Naive thymus-derived CD8-positive, alpha-beta T cell (primary cell): ENCODE measurements at regions not wholly inside any gene's neighbourhood (a gene's known extent, or its start where the extent isn't known, plus 50 kb on each side); places are given as distances from the start of the nearest gene placed in this dataset.

ENCODE experiments used
- ATAC-seq, 2 donors: fragments of 150-1000 bp; cut with Tn5 transposase in 1 of 2; sonication (Bioruptor Pico), chemical (Tn5 transposase) in 1 of 2; 1 replicate in 1 of 2; 2 replicates in 1 of 2; pipeline ENCODE4 v1.10.0; 2021; ENCODE audit warnings: mild to moderate bottlenecking in 2 of 2, moderate library complexity in 2 of 2
- POLR2A ChIA-PET: fragments of 350-600 bp; sonication (Branson Sonifier 250); formaldehyde crosslinking; loops from one replicate; lab custom pipeline; 2021; ENCODE audit warnings: antibody characterized with exemption; lab: Charles Lee
- DNase-seq, 10 donors: peaks; one replicate each; pipeline versions ENCODE4 v3.0.0 to v3.0.0-alpha.2; 2020 to 2022
- H3K27ac Mint-ChIP-seq, 10 donors: one replicate each; pipeline ENCODE4 v1.8.0; 2020 to 2022; ENCODE audit warnings: mild to moderate bottlenecking in 10 of 10, mixed read lengths in 10 of 10, moderate library complexity in 4 of 10, inconsistent platforms in 1 of 10
- H3K27me3 Mint-ChIP-seq, 5 donors: one replicate each; pipeline ENCODE4 v1.8.0; 2021 to 2022; ENCODE audit warnings: mixed read lengths in 5 of 5
- H3K36me3 Mint-ChIP-seq, 3 donors: one replicate each; pipeline ENCODE4 v1.8.0; 2020 to 2022; ENCODE audit warnings: mixed read lengths in 3 of 3, mild to moderate bottlenecking in 2 of 3, inconsistent platforms in 1 of 3
- H3K4me1 Mint-ChIP-seq, 4 donors: one replicate each; pipeline ENCODE4 v1.8.0; 2021 to 2022; ENCODE audit warnings: mixed read lengths in 4 of 4
- H3K4me3 Mint-ChIP-seq, 10 donors: one replicate each; pipeline ENCODE4 v1.8.0; 2020 to 2022; ENCODE audit warnings: mild to moderate bottlenecking in 10 of 10, mixed read lengths in 10 of 10, moderate library complexity in 6 of 10, inconsistent platforms in 1 of 10
- H3K9me3 Mint-ChIP-seq, 9 donors: one replicate each; pipeline ENCODE4 v1.8.0; 2020 to 2022; ENCODE audit warnings: mixed read lengths in 9 of 9, mild to moderate bottlenecking in 3 of 9, inconsistent platforms in 1 of 9, moderate library complexity in 1 of 9

DNA sequence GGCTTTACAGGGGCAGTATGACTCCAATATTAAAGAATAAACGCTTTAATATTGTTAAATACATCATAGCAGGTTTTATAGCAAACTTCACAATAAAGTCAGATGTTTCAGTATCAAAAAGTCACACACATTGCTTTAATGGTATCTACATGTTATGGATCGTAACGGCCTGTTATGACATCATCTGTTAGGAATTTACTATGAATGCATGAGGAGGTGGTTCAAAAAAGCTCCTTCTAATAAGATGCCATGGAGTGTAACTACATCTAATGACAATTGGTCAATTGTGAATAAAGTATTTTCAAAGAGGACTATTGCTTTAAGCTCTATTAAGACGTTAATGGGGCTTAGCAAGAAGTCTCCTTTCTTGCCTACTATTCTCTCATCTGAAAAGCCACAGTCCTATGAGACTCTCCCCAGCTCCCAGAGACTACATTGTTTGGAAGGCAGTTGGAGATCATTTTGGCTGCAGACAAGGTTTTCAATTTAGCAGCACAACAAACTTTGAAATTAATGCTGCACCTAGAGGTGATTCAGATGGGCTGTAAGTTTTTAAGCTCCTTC is 300.7 kb upstream of the MEIS1 start:
- no peak for DNase-seq
- peaks cover 0 to 29% (median 5%) of the 10 kb centered on the region in 9 donors for H3K9me3 Mint-ChIP-seq
- H3K27ac Mint-ChIP-seq: no peak overlapping the region
- H3K4me1 Mint-ChIP-seq: no peaks in the 10 kb centered on the region
- no peak overlapping the region for H3K4me3 Mint-ChIP-seq
- no peak for ATAC-seq
- peaks cover 0 to 5% (median 0%) of the 10 kb centered on the region in 3 donors for H3K36me3 Mint-ChIP-seq
- peaks cover 0 to 8% (median 0%) of the 10 kb centered on the region in 5 donors for H3K27me3 Mint-ChIP-seq
- POLR2A ChIA-PET: no interaction called here

GRCh38 chr2:66127656-66128055 is 307.3 kb upstream of the MEIS1 start:
- Mint-ChIP-seq H3K36me3 (no peaks in the 10 kb centered on the region), H3K4me1 (no peaks in the 10 kb centered on the region), H3K27me3 (peaks cover 0 to 6% (median 0%) of the 10 kb centered on the region in 5 donors), H3K4me3 (no peak overlapping the region), H3K27ac (no peak overlapping the region), H3K9me3 (peaks cover 0 to 10% (median 0%) of the 10 kb centered on the region in 9 donors)
- DNase-seq: no peak
- ATAC-seq: no peak
- POLR2A ChIA-PET: no interaction called here

- POLR2A ChIA-PET: no interaction called here
- Mint-ChIP-seq H3K4me3 (no peak overlapping the region), H3K27me3 (peaks cover 0 to 3% (median 0%) of the 10 kb centered on the region in 5 donors), H3K36me3 (no peaks in the 10 kb centered on the region), H3K9me3 (peaks cover 0 to 7% (median 0%) of the 10 kb centered on the region in 9 donors), H3K4me1 (no peaks in the 10 kb centered on the region), H3K27ac (no peak overlapping the region)
- no peak for DNase-seq
- ATAC-seq: no peak
Measured at GRCh38 chr2:66127061-66127460, 307.9 kb upstream of the MEIS1 start.

- H3K4me1 Mint-ChIP-seq: no peaks in the 10 kb centered on the region
- no peak for DNase-seq
- no peaks in the 10 kb centered on the region for H3K36me3 Mint-ChIP-seq
- POLR2A ChIA-PET: no interaction called here
- ATAC-seq: no peak
- H3K9me3 Mint-ChIP-seq: peaks cover 0 to 3% (median 0%) of the 10 kb centered on the region in 9 donors
- H3K27me3 Mint-ChIP-seq: peaks cover 0 to 3% (median 0%) of the 10 kb centered on the region in 5 donors
- no peak overlapping the region for H3K4me3 Mint-ChIP-seq
- H3K27ac Mint-ChIP-seq: no peak overlapping the region
Measured at GRCh38 chr2:66125951-66126350, 309.0 kb upstream of the MEIS1 start.

DNA sequence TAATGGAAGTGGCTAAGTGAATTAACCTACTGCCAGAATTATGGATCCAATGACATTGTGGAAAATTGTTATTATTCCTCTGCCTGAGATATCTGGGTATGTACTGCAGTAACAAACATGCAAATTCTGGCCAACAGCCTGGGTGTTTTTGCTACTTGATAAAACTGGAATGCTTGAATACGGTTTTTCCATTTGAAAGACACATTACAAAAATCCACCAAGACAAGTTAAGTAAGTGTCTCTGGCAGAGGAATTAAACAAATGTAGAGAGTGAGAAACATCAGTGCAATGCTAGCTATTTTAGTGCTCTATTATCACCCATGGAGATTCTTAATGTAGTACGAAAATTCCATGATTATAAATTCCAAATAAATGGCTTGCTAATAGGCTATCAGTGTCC is 312.4 kb upstream of the MEIS1 start:
- POLR2A ChIA-PET: no interaction called here
- Mint-ChIP-seq H3K9me3 (peaks cover 0 to 15% (median 3%) of the 10 kb centered on the region in 9 donors), H3K27me3 (no peaks in the 10 kb centered on the region), H3K27ac (no peak overlapping the region), H3K36me3 (peaks cover 0 to 12% (median 0%) of the 10 kb centered on the region in 3 donors), H3K4me1 (no peaks in the 10 kb centered on the region), H3K4me3 (no peak overlapping the region)
- DNase-seq (no peak), ATAC-seq (no peak)

DNA sequence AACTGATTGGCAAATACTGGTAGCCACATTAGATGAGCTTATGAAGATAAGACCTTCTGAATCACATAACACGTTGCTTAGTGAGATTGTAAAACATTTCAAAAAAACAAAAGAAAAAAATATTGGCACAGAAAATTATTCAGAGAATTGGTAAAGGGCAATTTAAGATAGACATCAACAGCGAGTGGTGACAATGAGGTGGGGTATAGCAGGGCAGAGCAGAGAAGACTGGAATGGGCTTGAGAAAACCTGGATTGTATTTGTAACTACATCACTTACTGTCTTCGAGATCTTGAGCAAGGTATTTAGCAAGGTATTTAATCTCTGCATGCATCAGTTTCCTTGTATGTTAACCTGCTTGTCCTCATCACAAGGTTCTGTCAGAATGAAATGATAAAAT is 313.0 kb upstream of the MEIS1 start:
- POLR2A ChIA-PET: no interaction called here
- ATAC-seq: no peak
- Mint-ChIP-seq H3K4me1 (no peaks in the 10 kb centered on the region), H3K27ac (no peak overlapping the region), H3K27me3 (no peaks in the 10 kb centered on the region), H3K9me3 (peaks cover 0 to 15% (median 3%) of the 10 kb centered on the region in 9 donors), H3K4me3 (no peak overlapping the region), H3K36me3 (peaks cover 0 to 12% (median 0%) of the 10 kb centered on the region in 3 donors)
- DNase-seq: no peak

- Mint-ChIP-seq H3K9me3 (peaks cover 0 to 17% (median 5%) of the 10 kb centered on the region in 9 donors), H3K4me3 (no peak overlapping the region), H3K4me1 (no peaks in the 10 kb centered on the region), H3K27me3 (no peaks in the 10 kb centered on the region), H3K27ac (no peak overlapping the region), H3K36me3 (peaks cover 0 to 11% (median 0%) of the 10 kb centered on the region in 3 donors)
- DNase-seq (no peak), ATAC-seq (no peak)
- POLR2A ChIA-PET: no interaction called here
Measured at GRCh38 chr2:66113988-66114625, 320.8 kb upstream of the MEIS1 start.

DNA sequence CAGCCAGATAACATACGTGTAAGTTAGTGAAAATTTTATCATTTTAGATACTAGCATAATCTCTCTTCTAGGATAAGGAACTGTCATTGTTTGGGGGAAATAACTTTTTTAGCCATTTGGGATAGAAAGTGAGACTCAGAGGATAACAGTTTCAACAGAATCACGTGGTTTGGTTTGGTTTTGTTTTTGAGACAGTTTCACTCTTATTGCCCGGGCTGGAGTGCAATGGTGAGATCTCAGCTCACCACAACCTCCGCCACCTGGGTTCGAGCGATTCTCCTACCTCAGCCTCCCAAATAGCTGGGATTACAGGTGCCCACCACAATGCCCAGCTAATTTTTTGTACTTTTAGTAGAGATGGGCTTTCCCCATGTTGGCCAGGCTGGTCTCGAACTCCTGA is 323.2 kb upstream of the MEIS1 start:
- Mint-ChIP-seq H3K27me3 (no peaks in the 10 kb centered on the region), H3K9me3 (peaks cover 0 to 17% (median 2%) of the 10 kb centered on the region in 9 donors), H3K27ac (no peak overlapping the region), H3K4me1 (no peaks in the 10 kb centered on the region), H3K36me3 (no peaks in the 10 kb centered on the region), H3K4me3 (no peak overlapping the region)
- no peak for DNase-seq
- ATAC-seq: no peak
- POLR2A ChIA-PET: no interaction called here

DNA sequence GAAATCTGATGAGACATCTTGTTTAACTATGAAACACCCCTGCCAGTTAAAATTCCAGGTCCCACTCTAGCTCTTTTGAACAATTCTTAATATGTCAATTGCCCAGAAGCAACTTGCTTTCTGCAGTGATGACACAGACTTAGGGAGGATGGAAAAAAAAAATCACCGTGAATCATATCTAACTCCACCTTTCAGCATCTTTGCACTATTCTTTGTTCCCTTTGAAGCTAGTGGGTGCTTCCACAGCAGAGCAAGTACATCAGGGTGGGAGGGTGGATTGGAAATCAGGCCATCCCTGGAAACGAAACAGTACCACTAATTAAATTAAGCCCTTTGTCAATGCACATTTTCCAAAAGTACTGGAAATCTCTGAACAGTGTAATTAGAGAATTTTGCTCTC is 324.3 kb upstream of the MEIS1 start:
- POLR2A ChIA-PET: no interaction called here
- ATAC-seq: no peak
- Mint-ChIP-seq H3K27ac (no peak overlapping the region), H3K4me1 (no peaks in the 10 kb centered on the region), H3K9me3 (peaks cover 0 to 17% (median 2%) of the 10 kb centered on the region in 9 donors), H3K27me3 (no peaks in the 10 kb centered on the region), H3K36me3 (no peaks in the 10 kb centered on the region), H3K4me3 (no peak overlapping the region)
- no peak for DNase-seq

- H3K4me1 Mint-ChIP-seq: no peaks in the 10 kb centered on the region
- H3K36me3 Mint-ChIP-seq: no peaks in the 10 kb centered on the region
- DNase-seq (no peak), ATAC-seq (no peak)
- no peak overlapping the region for H3K4me3 Mint-ChIP-seq
- H3K27ac Mint-ChIP-seq: no peak overlapping the region
- H3K9me3 Mint-ChIP-seq: peaks cover 0 to 17% (median 2%) of the 10 kb centered on the region in 9 donors
- POLR2A ChIA-PET: no interaction called here
- H3K27me3 Mint-ChIP-seq: no peaks in the 10 kb centered on the region
Measured at GRCh38 chr2:66110086-66110485, 324.8 kb upstream of the MEIS1 start.

DNA sequence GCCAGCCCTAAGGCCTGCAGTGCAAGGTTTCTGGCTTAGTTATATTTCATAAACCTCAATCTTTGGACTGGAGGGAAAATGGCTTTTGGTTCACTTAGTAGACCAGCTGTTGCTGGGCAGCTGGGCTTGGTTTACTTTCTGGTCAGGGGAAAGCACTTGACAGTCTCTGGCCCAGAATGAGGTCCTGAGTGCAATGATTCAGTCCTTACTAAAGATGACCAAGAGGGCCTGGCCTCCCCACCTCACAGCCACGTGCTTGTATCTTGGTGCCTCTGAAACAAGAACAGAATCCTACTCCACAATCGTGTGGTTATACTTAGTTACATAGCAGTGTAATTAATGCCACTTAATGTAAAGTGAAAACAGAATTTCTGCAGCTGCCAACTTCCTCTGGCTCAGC is 325.5 kb upstream of the MEIS1 start:
- DNase-seq (no peak), ATAC-seq (no peak)
- Mint-ChIP-seq H3K27ac (no peak overlapping the region), H3K4me3 (no peak overlapping the region), H3K4me1 (no peaks in the 10 kb centered on the region), H3K36me3 (no peaks in the 10 kb centered on the region), H3K9me3 (peaks cover 0 to 15% (median 2%) of the 10 kb centered on the region in 9 donors), H3K27me3 (no peaks in the 10 kb centered on the region)
- POLR2A ChIA-PET: no interaction called here

GRCh38 chr2:66105066-66105753 is 329.7 kb upstream of the MEIS1 start:
- Mint-ChIP-seq H3K9me3 (peaks cover 0 to 10% (median 0%) of the 10 kb centered on the region in 9 donors), H3K4me1 (no peaks in the 10 kb centered on the region), H3K4me3 (no peak overlapping the region), H3K27me3 (no peaks in the 10 kb centered on the region), H3K27ac (no peak overlapping the region), H3K36me3 (no peaks in the 10 kb centered on the region)
- POLR2A ChIA-PET: no interaction called here
- ATAC-seq (no peak), DNase-seq (no peak)

DNA sequence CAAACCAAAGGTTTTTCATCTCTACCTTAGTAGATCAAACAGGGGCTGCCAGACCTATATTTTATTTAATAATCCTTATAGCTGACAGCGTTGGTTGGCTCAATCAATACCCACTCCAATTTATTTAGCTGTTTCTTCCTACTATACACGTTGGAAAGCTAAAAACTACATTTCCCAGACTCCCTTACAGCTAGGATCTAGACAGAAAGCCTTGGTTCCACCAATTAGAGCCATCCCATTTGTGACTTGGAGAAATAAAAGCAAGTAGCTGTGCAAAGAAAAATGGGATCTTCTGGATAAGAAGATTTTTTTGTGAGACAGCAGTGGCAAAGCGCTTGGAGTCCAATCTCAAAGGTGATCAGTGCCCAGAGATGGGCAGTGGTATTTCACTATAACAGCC is 331.3 kb upstream of the MEIS1 start:
- H3K27me3 Mint-ChIP-seq: no peaks in the 10 kb centered on the region
- peaks cover 0 to 10% (median 3%) of the 10 kb centered on the region in 9 donors for H3K9me3 Mint-ChIP-seq
- DNase-seq: no peak
- no peaks in the 10 kb centered on the region for H3K4me1 Mint-ChIP-seq
- H3K36me3 Mint-ChIP-seq: no peaks in the 10 kb centered on the region
- POLR2A ChIA-PET: no interaction called here
- ATAC-seq: no peak
- no peak overlapping the region for H3K27ac Mint-ChIP-seq
- no peak overlapping the region for H3K4me3 Mint-ChIP-seq
